Ascending aorta (tissue), 2 donors: ENCODE measurements at regions not wholly inside any gene's neighbourhood (a gene's known extent, or its start where the extent isn't known, plus 50 kb on each side); places are given as distances from the start of the nearest gene placed in this dataset.
A peak's percentile ranks its signal among the peaks of the same experiment; 100 is the strongest.

ENCODE experiments used
- DNase-seq, 2 donors: peaks; one replicate each; pipeline ENCODE4 v3.0.0-alpha.2; 2019; ENCODE audit warnings: low spot score in 2 of 2
- H3K27ac ChIP-seq, 2 donors: fragments of 200-600 bp; sonication (generic); one replicate each; pipeline ENCODE4 v1.5.1; 2016 to 2017; ENCODE audit warnings: mild to moderate bottlenecking in 1 of 2
- H3K27me3 ChIP-seq: fragments of 200-600 bp; sonication (generic); one replicate; pipeline ENCODE4 v1.5.1; 2017
- H3K36me3 ChIP-seq, 2 donors: fragments of 200-600 bp; sonication (generic); one replicate each; pipeline ENCODE4 v1.5.1; 2016
- H3K4me1 ChIP-seq, 2 donors: fragments of 200-600 bp; sonication (generic); one replicate each; pipeline ENCODE4 v1.5.1; 2016 to 2017; ENCODE audit warnings: mild to moderate bottlenecking in 1 of 2
- H3K4me3 ChIP-seq, 2 donors: fragments of 200-600 bp; sonication (generic); one replicate each; pipeline ENCODE4 v1.5.1; 2016 to 2017; ENCODE audit warnings: mild to moderate bottlenecking in 1 of 2
- H3K9me3 ChIP-seq, 2 donors: fragments of 200-600 bp; sonication (generic); one replicate each; pipeline ENCODE4 v1.5.1; 2016
- CTCF ChIP-seq, 3 experiments: fragments of 200-600 bp in 2 of 3; fragments of 450-650 bp in 1 of 3; sonication (generic) in 2 of 3; IDR thresholded peaks; one replicate each; pipeline ENCODE4 v1.5.1; 2016 to 2019; ENCODE audit warnings: antibody characterized with exemption in 3 of 3, mild to moderate bottlenecking in 1 of 3, moderate library complexity in 1 of 3
- intact Hi-C: fragments of 100-400 bp; cut with DNase I; formaldehyde crosslinking; loops from one replicate; pipeline ENCODE4 v1.15.1; 2023

GRCh38 chr11:122193457-122193856, 77.4 kb upstream of the BLID start:
- peak overlapping the region; percentile 89 to 92 for H3K27ac ChIP-seq

GRCh38 chr11:122192634-122193255, 76.7 kb upstream of the BLID start:
- peak overlapping the region; percentile 89 to 92 for H3K27ac ChIP-seq
- DNase-seq, result no peak
- no peaks in the 10 kb centered on the region for H3K36me3 ChIP-seq
- TF ChIP-seq CTCF (IDR thresholded peaks at IDR 0.05), result no peak
- peaks cover 11 to 82% of the 10 kb centered on the region in 2 donors for H3K4me1 ChIP-seq
- no peaks in the 10 kb centered on the region for H3K9me3 ChIP-seq
- H3K27me3 ChIP-seq, result no peaks in the 10 kb centered on the region
- intact Hi-C loops, result loop anchor here (10.0 kb wide), 1 partner anchor 942 kb away; no protein-coding TSS in a partner anchor
- H3K4me3 ChIP-seq, result no peak overlapping the region

More at GRCh38 chr11:122193457-122193856, 77.4 kb upstream of the BLID start:
- DNase-seq, result no peak
- Histone ChIP-seq H3K9me3 (no peaks in the 10 kb centered on the region), H3K4me1 (peaks cover 6 to 83% of the 10 kb centered on the region in 2 donors), H3K4me3 (no peak overlapping the region), H3K27me3 (no peaks in the 10 kb centered on the region), H3K36me3 (no peaks in the 10 kb centered on the region)
- no peak for TF ChIP-seq CTCF (IDR thresholded peaks at IDR 0.05)
- intact Hi-C loops, result loop anchor here (10.0 kb wide), 1 partner anchor 941 kb away; no protein-coding TSS in a partner anchor

GRCh38 chr11:122190768-122191167, 74.8 kb upstream of the BLID start:
- Histone ChIP-seq H3K36me3 (no peaks in the 10 kb centered on the region), H3K27me3 (no peaks in the 10 kb centered on the region), H3K27ac (peak overlapping the region; percentile 89 to 92), H3K4me3 (no peak overlapping the region), H3K9me3 (peaks cover 7 to 13% of the 10 kb centered on the region in 2 donors), H3K4me1 (peaks cover 7 to 70% of the 10 kb centered on the region in 2 donors)
- TF ChIP-seq CTCF (IDR thresholded peaks at IDR 0.05), result no peak
- no peak for DNase-seq
- intact Hi-C loops, result loop anchor here (10.0 kb wide), 1 partner anchor 944 kb away; no protein-coding TSS in a partner anchor

GRCh38 chr11:122189229-122189628, 73.2 kb upstream of the BLID start:
- DNase-seq, result no peak
- peaks cover 14 to 29% of the 10 kb centered on the region in 2 donors for H3K9me3 ChIP-seq
- H3K4me1 ChIP-seq, result peaks cover 7 to 56% of the 10 kb centered on the region in 2 donors
- peak overlapping the region; percentile 89 to 92 for H3K27ac ChIP-seq
- no peaks in the 10 kb centered on the region for H3K27me3 ChIP-seq
- peaks cover 0 to 13% of the 10 kb centered on the region in 2 donors for H3K36me3 ChIP-seq
- no peak overlapping the region for H3K4me3 ChIP-seq
- intact Hi-C loops, result no loop called here
- no peak for TF ChIP-seq CTCF (IDR thresholded peaks at IDR 0.05)

GRCh38 chr11:122187373-122188165, 71.6 kb upstream of the BLID start:
- peaks cover 14 to 36% of the 10 kb centered on the region in 2 donors for H3K9me3 ChIP-seq
- no peaks in the 10 kb centered on the region for H3K27me3 ChIP-seq
- peaks cover 0 to 13% of the 10 kb centered on the region in 2 donors for H3K36me3 ChIP-seq
- peaks cover 7 to 40% of the 10 kb centered on the region in 2 donors for H3K4me1 ChIP-seq
- intact Hi-C loops, result loop anchor here (2.0 kb wide), 1 partner anchor 15 kb away; no protein-coding TSS in a partner anchor
- no peak for DNase-seq
- TF ChIP-seq CTCF (IDR thresholded peaks at IDR 0.05), result no peak
- no peak overlapping the region for H3K4me3 ChIP-seq
- H3K27ac ChIP-seq, result peak overlapping the region; percentile 89 to 92
